ENCODE measurements at regions not wholly inside any gene's neighbourhood (a gene's known extent, or its start where the extent isn't known, plus 50 kb on each side); places are given as distances from the start of the nearest gene placed in this dataset.
A peak's percentile ranks its signal among the peaks of the same experiment; 100 is the strongest.

GRCh38 chr5:166980666-166981065 is 1310.8 kb upstream of the WWC1 start:
- H3K4me3 ChIP-seq = peak overlapping the region in 3 of 8 donors; percentile 46 to 69 (median 52)
- no peak for DNase-seq
- no peaks in the 10 kb centered on the region for H3K9me3 ChIP-seq
- intact Hi-C loops (cut with DNase I; ENCODE audit: low total_unique reads) = no loop called here
- H3K27me3 ChIP-seq (replicated peaks in 1 of 7) = peaks cover 0 to 31% (median 5%) of the 10 kb centered on the region in 7 donors
- TF ChIP-seq POLR2AphosphoS5 (IDR thresholded peaks at IDR 0.05) (no peak), POLR2A (IDR thresholded peaks at IDR 0.05) (no peak), CTCF (IDR thresholded peaks at IDR 0.05 in 8 of 11, conservative IDR thresholded peaks at IDR 0.05 in 3 of 11) (no peak)
- peak overlapping the region in 3 of 8 donors; percentile 4 to 66 (median 65) for H3K27ac ChIP-seq
- H3K4me1 ChIP-seq = peaks cover 0 to 25% (median 5%) of the 10 kb centered on the region in 6 donors
- 21 to 69% (median 36%) methylated on average over 1 of the region's 1 CpG for WGBS, 5 donors
- H3K36me3 ChIP-seq = no peaks in the 10 kb centered on the region

GRCh38 chr5:166982226-166982625 is 1309.2 kb upstream of the WWC1 start:
- no peak for TF ChIP-seq CTCF (IDR thresholded peaks at IDR 0.05 in 8 of 11, conservative IDR thresholded peaks at IDR 0.05 in 3 of 11)
- no peak for TF ChIP-seq POLR2A (IDR thresholded peaks at IDR 0.05)
- no peak for TF ChIP-seq POLR2AphosphoS5 (IDR thresholded peaks at IDR 0.05)
- no peaks in the 10 kb centered on the region for H3K9me3 ChIP-seq
- peak overlapping the region in 2 of 8 donors; percentile 28 to 52 for H3K4me3 ChIP-seq
- H3K27ac ChIP-seq = peak overlapping the region in 5 of 8 donors; percentile 8 to 66 (median 25)
- intact Hi-C loops (cut with DNase I; ENCODE audit: low total_unique reads) = no loop called here
- H3K36me3 ChIP-seq = no peaks in the 10 kb centered on the region
- DNase-seq = no peak
- H3K4me1 ChIP-seq = peaks cover 0 to 25% (median 5%) of the 10 kb centered on the region in 6 donors
- H3K27me3 ChIP-seq (replicated peaks in 1 of 7) = peaks cover 0 to 31% (median 5%) of the 10 kb centered on the region in 7 donors

GRCh38 chr5:166991601-166992000 is 1299.8 kb upstream of the WWC1 start:
- TF ChIP-seq POLR2AphosphoS5 (IDR thresholded peaks at IDR 0.05) = no peak
- TF ChIP-seq CTCF (IDR thresholded peaks at IDR 0.05 in 8 of 11, conservative IDR thresholded peaks at IDR 0.05 in 3 of 11) = no peak
- no peak for TF ChIP-seq POLR2A (IDR thresholded peaks at IDR 0.05)
- WGBS, 5 donors = 87 to 97% (median 88%) methylated on average over 1 of the region's 1 CpG
- intact Hi-C loops (cut with DNase I; ENCODE audit: low total_unique reads) = no loop called here
- Histone ChIP-seq H3K4me1 (no peaks in the 10 kb centered on the region), H3K4me3 (no peak overlapping the region), H3K9me3 (no peaks in the 10 kb centered on the region), H3K36me3 (no peaks in the 10 kb centered on the region), H3K27ac (no peak overlapping the region), H3K27me3 (replicated peaks in 1 of 7) (no peaks in the 10 kb centered on the region)
- DNase-seq = no peak

- intact Hi-C loops (cut with DNase I; ENCODE audit: low total_unique reads) = no loop called here
- Histone ChIP-seq H3K36me3 (no peaks in the 10 kb centered on the region), H3K4me1 (no peaks in the 10 kb centered on the region), H3K27me3 (replicated peaks in 1 of 7) (no peaks in the 10 kb centered on the region), H3K4me3 (no peak overlapping the region), H3K27ac (no peak overlapping the region), H3K9me3 (no peaks in the 10 kb centered on the region)
- 83 to 92% (median 91%) methylated on average over 2 of the region's 2 CpGs for WGBS, 5 donors
- no peak for TF ChIP-seq CTCF (IDR thresholded peaks at IDR 0.05 in 8 of 11, conservative IDR thresholded peaks at IDR 0.05 in 3 of 11)
- no peak for TF ChIP-seq POLR2A (IDR thresholded peaks at IDR 0.05)
- no peak for TF ChIP-seq POLR2AphosphoS5 (IDR thresholded peaks at IDR 0.05)
- DNase-seq = no peak
Observed at GRCh38 chr5:166992108-166992507, 1299.3 kb upstream of the WWC1 start.
